RWPE2 (cell line): ENCODE measurements at regions not wholly inside any gene's neighbourhood (a gene's known extent, or its start where the extent isn't known, plus 50 kb on each side); places are given as distances from the start of the nearest gene placed in this dataset.

Experiments used
- ATAC-seq: fragments of 200-7000 bp; cut with Tn5 transposase; 3 replicates; pipeline ENCODE4 v1.9.1; 2021; ENCODE audit warnings: low read depth
- DNase-seq: peaks from one replicate; pipeline ENCODE4 v3.0.0-alpha.2; 2020; ENCODE audit warnings: low spot score
- H3K27ac ChIP-seq: fragments of 450-650 bp; 2 replicates; pipeline ENCODE4 v1.5.1; 2017; ENCODE audit warnings: mild to moderate bottlenecking; ENCODE audit not compliant: poor library complexity, severe bottlenecking
- H3K27me3 ChIP-seq: fragments of 250-450 bp; sonication (Bioruptor Pico); 2 replicates; pipeline ENCODE4 v1.5.1; 2021; ENCODE audit warnings: mild to moderate bottlenecking, moderate library complexity; ENCODE audit not compliant: insufficient read depth, poor library complexity, severe bottlenecking
- H3K36me3 ChIP-seq: fragments of 250-450 bp; sonication (Bioruptor Pico); 2 replicates; pipeline ENCODE4 v1.5.1; 2020; ENCODE audit warnings: low read depth, mild to moderate bottlenecking, moderate library complexity
- H3K4me1 ChIP-seq: fragments of 250-450 bp; sonication (Bioruptor Pico); 2 replicates; pipeline ENCODE4 v1.5.1; 2021; ENCODE audit warnings: mild to moderate bottlenecking, moderate library complexity; ENCODE audit not compliant: insufficient read depth, poor library complexity, severe bottlenecking
- H3K4me3 ChIP-seq: fragments of 250-450 bp; sonication (Bioruptor Pico); 2 replicates; pipeline ENCODE4 v1.5.1; 2021; ENCODE audit warnings: mild to moderate bottlenecking, moderate library complexity; ENCODE audit not compliant: severe bottlenecking
- H3K9me3 ChIP-seq: fragments of 250-450 bp; sonication (Bioruptor Pico); 2 replicates; pipeline ENCODE4 v1.5.1; 2021; ENCODE audit warnings: mild to moderate bottlenecking, moderate library complexity; ENCODE audit not compliant: severe bottlenecking
- CTCF ChIP-seq: fragments of 450-650 bp; IDR thresholded peaks from one replicate; pipeline ENCODE4 v1.5.1; 2017; ENCODE audit warnings: mild to moderate bottlenecking, moderate library complexity; ENCODE audit not compliant: poor library complexity, severe bottlenecking

GRCh38 chr13:50706505-50706904, 137.0 kb downstream of the DLEU7 start:
- ATAC-seq, result no peak
- no peak for DNase-seq
- Histone ChIP-seq H3K36me3 (no peaks in the 10 kb centered on the region), H3K27ac (no peak overlapping the region), H3K4me1 (no peaks in the 10 kb centered on the region), H3K9me3 (no peaks in the 10 kb centered on the region), H3K27me3 (no peaks in the 10 kb centered on the region), H3K4me3 (no peak overlapping the region)
- no peak for TF ChIP-seq CTCF

- Histone ChIP-seq H3K9me3 (no peaks in the 10 kb centered on the region), H3K4me1 (no peaks in the 10 kb centered on the region), H3K36me3 (no peaks in the 10 kb centered on the region), H3K4me3 (no peak overlapping the region), H3K27me3 (no peaks in the 10 kb centered on the region), H3K27ac (no peak overlapping the region)
- no peak for DNase-seq
- no peak for ATAC-seq
- no peak for TF ChIP-seq CTCF
Measured at GRCh38 chr13:50707628-50708027, 135.9 kb downstream of the DLEU7 start.

GRCh38 chr13:50708461-50708860, 135.0 kb downstream of the DLEU7 start:
- Histone ChIP-seq H3K36me3 (no peaks in the 10 kb centered on the region), H3K27me3 (no peaks in the 10 kb centered on the region), H3K9me3 (no peaks in the 10 kb centered on the region), H3K27ac (no peak overlapping the region), H3K4me1 (no peaks in the 10 kb centered on the region), H3K4me3 (no peak overlapping the region)
- TF ChIP-seq CTCF, result no peak
- ATAC-seq, result no peak
- DNase-seq, result no peak

GRCh38 chr13:50709058-50709457, 134.4 kb downstream of the DLEU7 start:
- H3K9me3 ChIP-seq, result no peaks in the 10 kb centered on the region
- H3K27me3 ChIP-seq, result no peaks in the 10 kb centered on the region
- no peak for TF ChIP-seq CTCF
- DNase-seq (no peak), ATAC-seq (no peak)
- H3K4me3 ChIP-seq, result no peak overlapping the region
- H3K27ac ChIP-seq, result no peak overlapping the region
- H3K4me1 ChIP-seq, result no peaks in the 10 kb centered on the region
- H3K36me3 ChIP-seq, result no peaks in the 10 kb centered on the region

GRCh38 chr13:50711131-50711815, 132.2 kb downstream of the DLEU7 start:
- TF ChIP-seq CTCF, result no peak
- no peak for DNase-seq
- no peak overlapping the region for H3K4me3 ChIP-seq

More at GRCh38 chr13:50711131-50711815, 132.2 kb downstream of the DLEU7 start:
- no peaks in the 10 kb centered on the region for H3K9me3 ChIP-seq
- H3K27ac ChIP-seq, result no peak overlapping the region
- H3K27me3 ChIP-seq, result no peaks in the 10 kb centered on the region
- ATAC-seq, result no peak
- no peaks in the 10 kb centered on the region for H3K36me3 ChIP-seq
- no peaks in the 10 kb centered on the region for H3K4me1 ChIP-seq
